ENCODE measurements at regions not wholly inside any gene's neighbourhood (a gene's known extent, or its start where the extent isn't known, plus 50 kb on each side); places are given as distances from the start of the nearest gene placed in this dataset.

GRCh38 chr2:88834376-88834775 lies 142.9 kb downstream of the RPIA start:
- no peak for DNase-seq

GRCh38 chr2:88834866-88835265 lies 143.4 kb downstream of the RPIA start:
- DNase-seq: no peak

GRCh38 chr2:88835726-88836125 lies 144.3 kb downstream of the RPIA start:
- DNase-seq: no peak

GRCh38 chr2:88836351-88836750 lies 144.9 kb downstream of the RPIA start:
- DNase-seq: no peak

- DNase-seq: no peak
These were observed 146.2 kb downstream of the RPIA start for GRCh38 chr2:88837511-88838160.

GRCh38 chr2:88838165-88838635 lies 146.7 kb downstream of the RPIA start:
- DNase-seq: no peak

GRCh38 chr2:88841224-88841929 lies 149.9 kb downstream of the RPIA start:
- DNase-seq: no peak

GRCh38 chr2:88842656-88843460 lies 151.4 kb downstream of the RPIA start:
- DNase-seq: no peak

- no peak for DNase-seq
These were observed 152.2 kb downstream of the RPIA start for GRCh38 chr2:88843651-88844050.

- no peak for DNase-seq
These were observed 153.5 kb downstream of the RPIA start for GRCh38 chr2:88844960-88845359.

GRCh38 chr2:88845772-88846661 lies 154.5 kb downstream of the RPIA start:
- DNase-seq: no peak

GRCh38 chr2:88852753-88853402 lies 161.4 kb downstream of the RPIA start:
- DNase-seq: no peak

- no peak for DNase-seq
These were observed 161.9 kb downstream of the RPIA start for GRCh38 chr2:88853403-88853790.

- DNase-seq: no peak
These were observed 163.1 kb downstream of the RPIA start for GRCh38 chr2:88854528-88854927.

- DNase-seq: no peak
These were observed 164.3 kb downstream of the RPIA start for GRCh38 chr2:88855620-88856408.

- DNase-seq: no peak
These were observed 165.1 kb downstream of the RPIA start for GRCh38 chr2:88856409-88857135.

GRCh38 chr2:88857274-88857741 lies 165.8 kb downstream of the RPIA start:
- no peak for DNase-seq

- peak in 2 of 4 experiments; percentile 3 to 19 for DNase-seq
These were observed 166.5 kb downstream of the RPIA start for GRCh38 chr2:88857951-88858411.

- no peak for DNase-seq
These were observed 168.0 kb downstream of the RPIA start for GRCh38 chr2:88859461-88859860.

All from suppressor macrophage (primary cell).